ENCODE measurements at regions not wholly inside any gene's neighbourhood (a gene's known extent, or its start where the extent isn't known, plus 50 kb on each side); places are given as distances from the start of the nearest gene placed in this dataset.

- no peak overlapping the region for H3K4me3 ChIP-seq (replicated peaks; ENCODE audit: low read depth, low read length)
- no peak for TF ChIP-seq CTCF (IDR thresholded peaks at IDR 0.05; ENCODE audit: low read length, missing control alignments)
- peak; percentile 89 for DNase-seq (ENCODE audit: low read depth)
Observed at GRCh38 chr3:34207002-34207401, 408.6 kb downstream of the PDCD6IP start.

- DNase-seq (ENCODE audit: low read depth): peak; percentile 69
- no peak for TF ChIP-seq CTCF (IDR thresholded peaks at IDR 0.05; ENCODE audit: low read length, missing control alignments)
Observed at GRCh38 chr3:34207806-34208205, 409.4 kb downstream of the PDCD6IP start.

GRCh38 chr3:34212175-34212574, 413.7 kb downstream of the PDCD6IP start:
- peak; percentile 57 for DNase-seq (ENCODE audit: low read depth)
- no peak for TF ChIP-seq CTCF (IDR thresholded peaks at IDR 0.05; ENCODE audit: low read length, missing control alignments)
- no peak overlapping the region for H3K4me3 ChIP-seq (replicated peaks; ENCODE audit: low read depth, low read length)

More at GRCh38 chr3:34207806-34208205, 409.4 kb downstream of the PDCD6IP start:
- no peak overlapping the region for H3K4me3 ChIP-seq (replicated peaks; ENCODE audit: low read depth, low read length)

- peak; percentile 83 for DNase-seq (ENCODE audit: low read depth)
- no peak for TF ChIP-seq CTCF (IDR thresholded peaks at IDR 0.05; ENCODE audit: low read length, missing control alignments)
Observed at GRCh38 chr3:34212656-34213055, 414.2 kb downstream of the PDCD6IP start.

GRCh38 chr3:34213478-34213877, 415.0 kb downstream of the PDCD6IP start:
- no peak overlapping the region for H3K4me3 ChIP-seq (replicated peaks; ENCODE audit: low read depth, low read length)
- no peak for DNase-seq (ENCODE audit: low read depth)
- no peak for TF ChIP-seq CTCF (IDR thresholded peaks at IDR 0.05; ENCODE audit: low read length, missing control alignments)

More at GRCh38 chr3:34212656-34213055, 414.2 kb downstream of the PDCD6IP start:
- H3K4me3 ChIP-seq (replicated peaks; ENCODE audit: low read depth, low read length): no peak overlapping the region

GRCh38 chr3:34216711-34217335, 418.4 kb downstream of the PDCD6IP start:
- no peak overlapping the region for H3K4me3 ChIP-seq (replicated peaks; ENCODE audit: low read depth, low read length)
- no peak for DNase-seq (ENCODE audit: low read depth)
- no peak for TF ChIP-seq CTCF (IDR thresholded peaks at IDR 0.05; ENCODE audit: low read length, missing control alignments)

Data from fibroblast of pulmonary artery (primary cell).